ENCODE measurements at regions not wholly inside any gene's neighbourhood (a gene's known extent, or its start where the extent isn't known, plus 50 kb on each side); places are given as distances from the start of the nearest gene placed in this dataset.
A peak's percentile ranks its signal among the peaks of the same experiment; 100 is the strongest.
"Not testable (repeated sequence)": the region's sequence is repeated elsewhere in the genome, so short reads cannot be mapped to it uniquely, and the experiment has no call there.

- no peak for DNase-seq
Observed at GRCh38 chr2:215260097-215260677, 51.7 kb upstream of the ATIC start.

- peak; percentile 11 for DNase-seq
Observed at GRCh38 chr2:215249501-215249900, 62.4 kb upstream of the ATIC start.

GRCh38 chr2:215245919-215246318 lies 65.9 kb upstream of the ATIC start:
- not testable (repeated sequence) for DNase-seq

- DNase-seq, result no peak
Observed at GRCh38 chr2:215241791-215242305, 70.0 kb upstream of the ATIC start.

- peak; percentile 30 for DNase-seq
Observed at GRCh38 chr2:215238485-215239098, 73.3 kb upstream of the ATIC start.

- no peak for DNase-seq
Observed at GRCh38 chr2:215236131-215236530, 75.7 kb upstream of the ATIC start.

GRCh38 chr2:215220221-215220620 lies 81.8 kb upstream of the ABCA12 start:
- DNase-seq, result not testable (repeated sequence)

GRCh38 chr2:215218587-215219577 lies 80.5 kb upstream of the ABCA12 start:
- peak; percentile 25 for DNase-seq

GRCh38 chr2:215216806-215217205 lies 78.4 kb upstream of the ABCA12 start:
- DNase-seq, result no peak

- DNase-seq, result no peak
Observed at GRCh38 chr2:215215637-215216036, 77.2 kb upstream of the ABCA12 start.

- DNase-seq, result no peak
Observed at GRCh38 chr2:215210082-215210481, 71.7 kb upstream of the ABCA12 start.

- no peak for DNase-seq
Observed at GRCh38 chr2:215207791-215208367, 69.5 kb upstream of the ABCA12 start.

GRCh38 chr2:215207041-215207440 lies 68.6 kb upstream of the ABCA12 start:
- no peak for DNase-seq

GRCh38 chr2:215205787-215206186 lies 67.4 kb upstream of the ABCA12 start:
- DNase-seq, result no peak

GRCh38 chr2:215191477-215191876 lies 53.1 kb upstream of the ABCA12 start:
- DNase-seq, result no peak

- no peak for DNase-seq
Observed at GRCh38 chr2:215190588-215190987, 52.2 kb upstream of the ABCA12 start.

- no peak for DNase-seq
Observed at GRCh38 chr2:215189393-215189792, 51.0 kb upstream of the ABCA12 start.
